ENCODE measurements at regions not wholly inside any gene's neighbourhood (a gene's known extent, or its start where the extent isn't known, plus 50 kb on each side); places are given as distances from the start of the nearest gene placed in this dataset.
A peak's percentile ranks its signal among the peaks of the same experiment; 100 is the strongest.

GRCh38 chr18:51656249-51656648 is 458.8 kb upstream of the MEX3C start:
- Histone ChIP-seq H3K9me3 (ENCODE audit: control insufficient read depth, low read depth, low read length) (no peaks in the 10 kb centered on the region), H4K91ac (ENCODE audit: insufficient read length, low read depth, low read length) (no peak overlapping the region), H3K23ac (ENCODE audit: insufficient read length, low read depth, low read length) (no peak overlapping the region), H2AK5ac (ENCODE audit: insufficient read length, low read length) (no peak overlapping the region), H3K56ac (ENCODE audit: insufficient read length, low read depth, low read length) (no peak overlapping the region), H2BK15ac (ENCODE audit: low read depth, low read length) (no peak overlapping the region), H4K20me1 (ENCODE audit: control insufficient read depth, insufficient read depth, insufficient read length) (no peaks in the 10 kb centered on the region), H2BK12ac (ENCODE audit: insufficient read length, low read depth, low read length) (no peak overlapping the region), H3K4me1 (ENCODE audit: insufficient read depth, low read length) (peaks cover 2% of the 10 kb centered on the region; the same call in 1 of the 2 replicates), H3K79me1 (ENCODE audit: insufficient read depth, low read depth, low read length, poor library complexity, severe bottlenecking) (no peaks in the 10 kb centered on the region), H2BK120ac (ENCODE audit: low read depth, low read length, poor library complexity, severe bottlenecking) (no peak overlapping the region), H2BK5ac (ENCODE audit: insufficient read length, low read length) (no peak overlapping the region), H4K5ac (ENCODE audit: insufficient read length, low read depth, low read length) (no peak overlapping the region), H3K27me3 (ENCODE audit: insufficient read depth, low read length) (no peaks in the 10 kb centered on the region), H3K9ac (ENCODE audit: extremely low read depth, insufficient read length, low read length) (no peak overlapping the region), H3K79me2 (ENCODE audit: insufficient read depth, low read length) (no peaks in the 10 kb centered on the region), H2BK20ac (ENCODE audit: low read depth, low read length, poor library complexity, severe bottlenecking) (no peak overlapping the region), H2AFZ (ENCODE audit: low read length) (no peak overlapping the region), H3K27ac (ENCODE audit: insufficient read length, low read depth, low read length) (no peak overlapping the region), H3K18ac (ENCODE audit: insufficient read length, low read depth, low read length) (no peak overlapping the region), H3K23me2 (ENCODE audit: insufficient read length, low read depth, low read length, poor library complexity, severe bottlenecking) (no peaks in the 10 kb centered on the region), H4K8ac (replicated peaks; ENCODE audit: insufficient read length, low read depth, low read length) (no peak overlapping the region), H3K14ac (ENCODE audit: insufficient read depth, low read length) (no peak overlapping the region), H3K4ac (ENCODE audit: low read depth, low read length) (no peak overlapping the region), H3T11ph (ENCODE audit: low read length) (no peak overlapping the region), H3K4me2 (ENCODE audit: insufficient read depth, insufficient read length, low read length) (no peak overlapping the region)
- peaks cover 41 to 46% of the 10 kb centered on the region in 2 experiments for H3K4me1 Mint-ChIP-seq
- DNase-seq: no peak
- WGBS (ENCODE audit: extremely low coverage, insufficient read length, low lambda C conversion rate): no CpG with 5 or more reads among the region's 12 CpGs
- no peak overlapping the region; a peak in 1 of 5 replicates for H3K4me3 Mint-ChIP-seq
- peak overlapping the region in 2 of 3 experiments; percentile 25 to 27; a peak in 3 of 7 replicates for H3K27ac Mint-ChIP-seq
- TF ChIP-seq CTCF (conservative IDR thresholded peaks at IDR 0.05): no peak
- no peaks in the 10 kb centered on the region for H3K27me3 Mint-ChIP-seq (ENCODE audit: low read depth)
- H3K9me3 Mint-ChIP-seq: no peaks in the 10 kb centered on the region
- H3K36me3 Mint-ChIP-seq (ENCODE audit: insufficient read depth in 1 of 3, low read depth in 3 of 3): no peaks in the 10 kb centered on the region; a peak in 1 of 7 replicates
